ENCODE measurements at regions not wholly inside any gene's neighbourhood (a gene's known extent, or its start where the extent isn't known, plus 50 kb on each side); places are given as distances from the start of the nearest gene placed in this dataset.

DNA sequence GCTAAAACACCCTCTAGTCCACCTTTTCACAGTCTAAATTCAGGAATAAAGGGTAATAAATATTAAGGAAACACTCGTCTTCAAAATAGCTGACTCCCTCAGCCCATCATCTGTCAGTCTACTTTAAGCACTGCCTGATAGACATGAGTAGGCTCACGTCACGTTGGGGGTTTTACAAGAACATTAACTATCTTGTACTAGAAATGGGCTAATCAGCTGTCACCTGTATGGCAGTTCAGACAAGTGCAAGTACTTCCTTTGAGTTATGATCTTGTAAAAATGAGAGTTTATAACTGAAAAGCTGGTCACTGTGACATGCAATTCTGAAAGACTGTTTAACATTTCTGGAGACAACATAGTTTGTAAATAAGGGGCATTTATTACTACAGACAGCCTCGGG, 936.7 kb upstream of the CTNND2 start:
- TF ChIP-seq POLR2A (IDR thresholded peaks at IDR 0.05; ENCODE audit: borderline replicate concordance, extremely low read depth, insufficient read depth, insufficient read length) (no peak), TCF7L2 (IDR thresholded peaks at IDR 0.05; ENCODE audit: borderline replicate concordance, extremely low read depth, insufficient read depth, insufficient read length) (no peak), EZH2 (IDR thresholded peaks at IDR 0.05) (no peak)
- TF ChIP-seq, protein P1, sequence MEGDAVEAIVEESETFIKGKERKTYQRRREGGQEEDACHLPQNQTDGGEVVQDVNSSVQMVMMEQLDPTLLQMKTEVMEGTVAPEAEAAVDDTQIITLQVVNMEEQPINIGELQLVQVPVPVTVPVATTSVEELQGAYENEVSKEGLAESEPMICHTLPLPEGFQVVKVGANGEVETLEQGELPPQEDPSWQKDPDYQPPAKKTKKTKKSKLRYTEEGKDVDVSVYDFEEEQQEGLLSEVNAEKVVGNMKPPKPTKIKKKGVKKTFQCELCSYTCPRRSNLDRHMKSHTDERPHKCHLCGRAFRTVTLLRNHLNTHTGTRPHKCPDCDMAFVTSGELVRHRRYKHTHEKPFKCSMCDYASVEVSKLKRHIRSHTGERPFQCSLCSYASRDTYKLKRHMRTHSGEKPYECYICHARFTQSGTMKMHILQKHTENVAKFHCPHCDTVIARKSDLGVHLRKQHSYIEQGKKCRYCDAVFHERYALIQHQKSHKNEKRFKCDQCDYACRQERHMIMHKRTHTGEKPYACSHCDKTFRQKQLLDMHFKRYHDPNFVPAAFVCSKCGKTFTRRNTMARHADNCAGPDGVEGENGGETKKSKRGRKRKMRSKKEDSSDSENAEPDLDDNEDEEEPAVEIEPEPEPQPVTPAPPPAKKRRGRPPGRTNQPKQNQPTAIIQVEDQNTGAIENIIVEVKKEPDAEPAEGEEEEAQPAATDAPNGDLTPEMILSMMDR (IDR thresholded peaks at IDR 0.05 in 2 of 3, conservative IDR thresholded peaks at IDR 0.05 in 1 of 3; ENCODE audit: borderline replicate concordance in 1 of 3, insufficient read depth in 1 of 3, low read depth in 2 of 3, low read length in 2 of 3) = no peak
- TF ChIP-seq, protein P2, sequence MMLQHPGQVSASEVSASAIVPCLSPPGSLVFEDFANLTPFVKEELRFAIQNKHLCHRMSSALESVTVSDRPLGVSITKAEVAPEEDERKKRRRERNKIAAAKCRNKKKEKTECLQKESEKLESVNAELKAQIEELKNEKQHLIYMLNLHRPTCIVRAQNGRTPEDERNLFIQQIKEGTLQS (IDR thresholded peaks at IDR 0.05) = no peak
- TF ChIP-seq, protein P3, sequence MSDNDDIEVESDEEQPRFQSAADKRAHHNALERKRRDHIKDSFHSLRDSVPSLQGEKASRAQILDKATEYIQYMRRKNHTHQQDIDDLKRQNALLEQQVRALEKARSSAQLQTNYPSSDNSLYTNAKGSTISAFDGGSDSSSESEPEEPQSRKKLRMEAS (IDR thresholded peaks at IDR 0.05) = no peak

Data from HCT116 (cell line).